ENCODE measurements at regions not wholly inside any gene's neighbourhood (a gene's known extent, or its start where the extent isn't known, plus 50 kb on each side); places are given as distances from the start of the nearest gene placed in this dataset.

- H3K4me1 ChIP-seq (ENCODE audit: control insufficient read depth, insufficient read depth, low read length): no peaks in the 10 kb centered on the region
- H3K36me3 ChIP-seq (ENCODE audit: control insufficient read depth in 2 of 2, insufficient read depth in 1 of 2, low read length in 2 of 2): no peaks in the 10 kb centered on the region
- ChIA-PET POLR2A (no interaction called here), CTCF (interaction anchor here (0.6 kb wide), 1 partner anchor 242 kb away, joined by 3 read pairs; no protein-coding TSS in a partner anchor)
- H3K27ac ChIP-seq (ENCODE audit: extremely low read depth, low read depth, low read length): no peak overlapping the region
- H3K4me3 ChIP-seq (ENCODE audit: low read depth, low read length): no peak overlapping the region
- no peaks in the 10 kb centered on the region for H3K9me3 ChIP-seq (ENCODE audit: control insufficient read depth, insufficient read depth, low read depth, low read length)
- TF ChIP-seq ZNF302 (tag by site-specific recombination; IDR thresholded peaks at IDR 0.05; ENCODE audit: low read depth) (no peak), ZSCAN16 (tag by site-specific recombination; IDR thresholded peaks at IDR 0.05) (no peak), ZNF266 (tag by site-specific recombination; IDR thresholded peaks at IDR 0.05; ENCODE audit: low read depth) (no peak), OSR2 (tag by site-specific recombination; IDR thresholded peaks at IDR 0.05) (no peak), ZNF169 (tag by site-specific recombination; IDR thresholded peaks at IDR 0.05) (no peak), ZNF155 (tag by site-specific recombination; IDR thresholded peaks at IDR 0.05) (no peak), HOXC10 (CRISPR knock-in tag; IDR thresholded peaks at IDR 0.05) (no peak), ZNF776 (tag by site-specific recombination; IDR thresholded peaks at IDR 0.05; ENCODE audit: borderline replicate concordance) (no peak)
These were observed 1489.6 kb downstream of the REEP3 start for GRCh38 chr10:65010845-65011244.

DNA sequence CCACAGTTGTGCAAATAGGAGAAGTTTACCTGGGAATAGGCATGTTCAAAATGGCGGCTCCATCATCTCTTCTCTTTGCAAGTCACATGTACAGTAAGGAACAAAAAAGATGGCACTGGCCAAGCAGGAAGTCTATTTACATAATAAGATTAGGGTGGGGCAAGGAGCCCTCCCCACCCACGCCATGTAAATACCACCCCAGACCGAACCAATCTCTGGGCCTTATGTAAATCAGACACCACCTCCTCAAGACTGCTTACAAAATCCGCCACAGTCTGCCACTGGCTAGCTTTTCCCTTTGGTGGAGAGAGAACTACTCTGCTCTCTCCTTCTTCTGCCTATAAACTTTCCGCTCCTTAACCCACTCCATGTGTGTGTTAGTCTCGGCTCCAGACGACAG lies 1496.3 kb downstream of the REEP3 start:
- no peaks in the 10 kb centered on the region for H3K9me3 ChIP-seq (ENCODE audit: control insufficient read depth, insufficient read depth, low read depth, low read length)
- no peak overlapping the region for H3K4me3 ChIP-seq (ENCODE audit: low read depth, low read length)
- H3K36me3 ChIP-seq (ENCODE audit: control insufficient read depth in 2 of 2, insufficient read depth in 1 of 2, low read length in 2 of 2): no peaks in the 10 kb centered on the region
- H3K4me1 ChIP-seq (ENCODE audit: control insufficient read depth, insufficient read depth, low read length): no peaks in the 10 kb centered on the region
- no peak overlapping the region for H3K27ac ChIP-seq (ENCODE audit: extremely low read depth, low read depth, low read length)
- CTCF ChIA-PET: no interaction called here
- no peak for TF ChIP-seq ZNF785 (tag by site-specific recombination; IDR thresholded peaks at IDR 0.05)
- TF ChIP-seq INSM2 (tag by site-specific recombination; IDR thresholded peaks at IDR 0.05): no peak
- no peak for TF ChIP-seq ZNF37A (tag by site-specific recombination; IDR thresholded peaks at IDR 0.05)
- TF ChIP-seq ZNF169 (tag by site-specific recombination; IDR thresholded peaks at IDR 0.05): no peak
- no peak for TF ChIP-seq ZNF292 (tag by site-specific recombination; IDR thresholded peaks at IDR 0.05; ENCODE audit: borderline replicate concordance, low read depth)
- TF ChIP-seq ZNF274 (IDR thresholded peaks at IDR 0.05; ENCODE audit: low read length): no peak
- TF ChIP-seq ZNF274 (tag by site-specific recombination; IDR thresholded peaks at IDR 0.05; ENCODE audit: borderline replicate concordance): no peak
- no peak for TF ChIP-seq ZNF792 (tag by site-specific recombination; IDR thresholded peaks at IDR 0.05)
- no peak for TF ChIP-seq ZIC2 (tag by site-specific recombination; IDR thresholded peaks at IDR 0.05)
- POLR2A ChIA-PET: no interaction called here

DNA sequence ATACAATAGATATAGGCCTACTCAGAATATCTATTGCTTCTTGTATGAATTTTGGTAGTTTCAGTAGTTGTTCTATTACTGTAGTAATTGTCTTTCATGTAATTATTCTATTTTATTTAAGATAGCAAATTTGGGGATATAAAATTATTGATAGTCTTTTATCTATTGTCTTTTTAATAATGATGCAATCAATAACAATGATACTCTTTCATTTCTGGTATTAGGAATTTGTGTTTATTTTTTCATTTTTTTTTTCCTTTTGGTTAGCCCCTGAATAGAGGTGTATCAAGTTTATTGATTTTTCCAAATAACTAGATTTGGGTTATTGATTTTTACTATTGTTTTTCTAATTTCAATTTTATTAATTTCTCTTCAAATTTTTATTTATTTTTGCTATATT lies 1503.7 kb downstream of the REEP3 start:
- H3K4me3 ChIP-seq (ENCODE audit: low read depth, low read length): no peak overlapping the region
- H3K4me1 ChIP-seq (ENCODE audit: control insufficient read depth, insufficient read depth, low read length): no peaks in the 10 kb centered on the region
- TF ChIP-seq ZNF76 (tag by site-specific recombination; IDR thresholded peaks at IDR 0.05; ENCODE audit: borderline replicate concordance, low read depth) (no peak), ZNF777 (tag by site-specific recombination; IDR thresholded peaks at IDR 0.05; ENCODE audit: borderline replicate concordance) (no peak), ATF2 (tag by site-specific recombination; IDR thresholded peaks at IDR 0.05; ENCODE audit: low read depth) (0 out of 2 replicates have a peak, but pooled peaks have one; percentile 11), ZNF362 (tag by site-specific recombination; IDR thresholded peaks at IDR 0.05) (no peak), ZNF521 (tag by site-specific recombination; IDR thresholded peaks at IDR 0.05) (no peak), OVOL3 (tag by site-specific recombination; IDR thresholded peaks at IDR 0.05) (no peak), ZNF391 (tag by site-specific recombination; IDR thresholded peaks at IDR 0.05; ENCODE audit: borderline replicate concordance, low read depth) (no peak)
- TF ChIP-seq, protein P1, sequence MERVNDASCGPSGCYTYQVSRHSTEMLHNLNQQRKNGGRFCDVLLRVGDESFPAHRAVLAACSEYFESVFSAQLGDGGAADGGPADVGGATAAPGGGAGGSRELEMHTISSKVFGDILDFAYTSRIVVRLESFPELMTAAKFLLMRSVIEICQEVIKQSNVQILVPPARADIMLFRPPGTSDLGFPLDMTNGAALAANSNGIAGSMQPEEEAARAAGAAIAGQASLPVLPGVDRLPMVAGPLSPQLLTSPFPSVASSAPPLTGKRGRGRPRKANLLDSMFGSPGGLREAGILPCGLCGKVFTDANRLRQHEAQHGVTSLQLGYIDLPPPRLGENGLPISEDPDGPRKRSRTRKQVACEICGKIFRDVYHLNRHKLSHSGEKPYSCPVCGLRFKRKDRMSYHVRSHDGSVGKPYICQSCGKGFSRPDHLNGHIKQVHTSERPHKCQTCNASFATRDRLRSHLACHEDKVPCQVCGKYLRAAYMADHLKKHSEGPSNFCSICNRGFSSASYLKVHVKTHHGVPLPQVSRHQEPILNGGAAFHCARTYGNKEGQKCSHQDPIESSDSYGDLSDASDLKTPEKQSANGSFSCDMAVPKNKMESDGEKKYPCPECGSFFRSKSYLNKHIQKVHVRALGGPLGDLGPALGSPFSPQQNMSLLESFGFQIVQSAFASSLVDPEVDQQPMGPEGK (tag by site-specific recombination; IDR thresholded peaks at IDR 0.05): no peak
- POLR2A ChIA-PET: no interaction called here
- no peak overlapping the region for H3K27ac ChIP-seq (ENCODE audit: extremely low read depth, low read depth, low read length)
- no peaks in the 10 kb centered on the region for H3K36me3 ChIP-seq (ENCODE audit: control insufficient read depth in 2 of 2, insufficient read depth in 1 of 2, low read length in 2 of 2)
- no peaks in the 10 kb centered on the region for H3K9me3 ChIP-seq (ENCODE audit: control insufficient read depth, insufficient read depth, low read depth, low read length)
- CTCF ChIA-PET: no interaction called here
